Osteocyte (in vitro differentiated cells): ENCODE measurements at regions not wholly inside any gene's neighbourhood (a gene's known extent, or its start where the extent isn't known, plus 50 kb on each side); places are given as distances from the start of the nearest gene placed in this dataset.

Source experiments
- DNase-seq: peaks from one replicate; pipeline ENCODE4 v3.0.0; 2021; ENCODE audit warnings: mixed read lengths; ENCODE audit not compliant: unreplicated experiment; ENCODE audit errors: extremely low spot score
- H3K27ac Mint-ChIP-seq: one replicate; pipeline ENCODE4 v1.8.0; 2021; ENCODE audit warnings: mild to moderate bottlenecking, mixed read lengths; ENCODE audit not compliant: unreplicated experiment
- H3K27me3 Mint-ChIP-seq: one replicate; pipeline ENCODE4 v1.8.0; 2021; ENCODE audit warnings: mixed read lengths; ENCODE audit not compliant: unreplicated experiment
- H3K36me3 Mint-ChIP-seq: one replicate; pipeline ENCODE4 v1.8.0; 2021; ENCODE audit warnings: mixed read lengths; ENCODE audit not compliant: unreplicated experiment
- H3K4me1 Mint-ChIP-seq: one replicate; pipeline ENCODE4 v1.8.0; 2021; ENCODE audit warnings: mixed read lengths; ENCODE audit not compliant: unreplicated experiment
- H3K4me3 Mint-ChIP-seq: one replicate; pipeline ENCODE4 v1.8.0; 2021; ENCODE audit warnings: mild to moderate bottlenecking, moderate library complexity, mixed read lengths; ENCODE audit not compliant: unreplicated experiment
- H3K9me3 Mint-ChIP-seq: one replicate; pipeline ENCODE4 v1.8.0; 2021; ENCODE audit warnings: mixed read lengths; ENCODE audit not compliant: unreplicated experiment
- TF ChIP-seq, protein P1 (sequence below): fragments of 200-600 bp; sonication (generic); IDR thresholded peaks from 2 replicates; pipeline ENCODE4 v1.5.0; 2021; ENCODE audit warnings: antibody characterized with exemption, mild to moderate bottlenecking, moderate library complexity

DNA sequence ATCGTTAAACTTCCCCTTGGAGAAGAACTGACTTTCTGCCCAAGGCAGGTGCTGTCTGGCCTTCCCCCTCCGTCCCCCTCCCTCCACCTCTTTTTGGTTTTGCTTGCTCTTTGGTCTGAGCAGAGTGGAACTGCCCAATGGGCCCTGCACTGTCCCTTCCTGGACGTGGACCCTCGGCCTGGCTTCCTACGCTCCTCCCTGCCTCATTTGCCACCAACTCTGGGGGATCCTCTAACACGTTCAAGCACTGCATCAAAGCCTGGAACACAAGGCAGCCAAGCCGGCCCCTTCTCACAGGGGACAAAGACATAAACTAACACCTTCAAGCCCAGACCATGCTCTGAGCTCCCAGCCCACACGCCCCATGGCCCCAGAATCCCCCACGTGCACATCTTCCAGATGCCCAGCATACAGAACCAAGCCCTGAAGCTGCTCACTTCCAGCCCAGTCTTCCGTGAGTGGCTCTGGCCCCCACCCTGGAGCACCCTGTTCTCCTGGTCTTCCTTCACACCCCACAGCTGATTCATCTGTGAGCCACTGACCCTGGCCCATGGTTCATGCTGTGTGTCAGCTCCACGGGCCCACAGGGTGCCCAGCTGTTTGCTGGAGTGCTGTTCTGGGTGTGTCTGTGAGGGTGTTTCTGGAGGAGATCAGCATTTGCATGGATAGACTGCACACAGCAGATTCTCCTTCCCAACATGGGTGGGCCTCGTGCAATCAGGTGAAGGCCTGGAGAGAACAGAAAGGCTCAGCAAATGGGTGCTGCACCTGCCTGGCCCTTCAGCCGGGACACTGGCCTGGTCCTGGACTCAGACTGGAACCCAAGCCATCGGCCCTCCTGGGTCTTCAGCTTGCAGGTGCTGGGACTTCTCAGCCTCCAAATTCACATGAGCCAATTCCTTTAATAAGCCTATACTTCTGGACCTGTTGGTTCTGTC lies 247.1 kb upstream of the SALL3 start:
- no peak overlapping the region for H3K27ac Mint-ChIP-seq
- H3K4me3 Mint-ChIP-seq, result no peak overlapping the region
- DNase-seq, result peak; percentile 75
- TF ChIP-seq, protein P1, sequence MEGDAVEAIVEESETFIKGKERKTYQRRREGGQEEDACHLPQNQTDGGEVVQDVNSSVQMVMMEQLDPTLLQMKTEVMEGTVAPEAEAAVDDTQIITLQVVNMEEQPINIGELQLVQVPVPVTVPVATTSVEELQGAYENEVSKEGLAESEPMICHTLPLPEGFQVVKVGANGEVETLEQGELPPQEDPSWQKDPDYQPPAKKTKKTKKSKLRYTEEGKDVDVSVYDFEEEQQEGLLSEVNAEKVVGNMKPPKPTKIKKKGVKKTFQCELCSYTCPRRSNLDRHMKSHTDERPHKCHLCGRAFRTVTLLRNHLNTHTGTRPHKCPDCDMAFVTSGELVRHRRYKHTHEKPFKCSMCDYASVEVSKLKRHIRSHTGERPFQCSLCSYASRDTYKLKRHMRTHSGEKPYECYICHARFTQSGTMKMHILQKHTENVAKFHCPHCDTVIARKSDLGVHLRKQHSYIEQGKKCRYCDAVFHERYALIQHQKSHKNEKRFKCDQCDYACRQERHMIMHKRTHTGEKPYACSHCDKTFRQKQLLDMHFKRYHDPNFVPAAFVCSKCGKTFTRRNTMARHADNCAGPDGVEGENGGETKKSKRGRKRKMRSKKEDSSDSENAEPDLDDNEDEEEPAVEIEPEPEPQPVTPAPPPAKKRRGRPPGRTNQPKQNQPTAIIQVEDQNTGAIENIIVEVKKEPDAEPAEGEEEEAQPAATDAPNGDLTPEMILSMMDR, result no peak
- H3K9me3 Mint-ChIP-seq, result peaks cover 7% of the 10 kb centered on the region
- no peaks in the 10 kb centered on the region for H3K36me3 Mint-ChIP-seq
- no peaks in the 10 kb centered on the region for H3K4me1 Mint-ChIP-seq
- H3K27me3 Mint-ChIP-seq, result no peaks in the 10 kb centered on the region

DNA sequence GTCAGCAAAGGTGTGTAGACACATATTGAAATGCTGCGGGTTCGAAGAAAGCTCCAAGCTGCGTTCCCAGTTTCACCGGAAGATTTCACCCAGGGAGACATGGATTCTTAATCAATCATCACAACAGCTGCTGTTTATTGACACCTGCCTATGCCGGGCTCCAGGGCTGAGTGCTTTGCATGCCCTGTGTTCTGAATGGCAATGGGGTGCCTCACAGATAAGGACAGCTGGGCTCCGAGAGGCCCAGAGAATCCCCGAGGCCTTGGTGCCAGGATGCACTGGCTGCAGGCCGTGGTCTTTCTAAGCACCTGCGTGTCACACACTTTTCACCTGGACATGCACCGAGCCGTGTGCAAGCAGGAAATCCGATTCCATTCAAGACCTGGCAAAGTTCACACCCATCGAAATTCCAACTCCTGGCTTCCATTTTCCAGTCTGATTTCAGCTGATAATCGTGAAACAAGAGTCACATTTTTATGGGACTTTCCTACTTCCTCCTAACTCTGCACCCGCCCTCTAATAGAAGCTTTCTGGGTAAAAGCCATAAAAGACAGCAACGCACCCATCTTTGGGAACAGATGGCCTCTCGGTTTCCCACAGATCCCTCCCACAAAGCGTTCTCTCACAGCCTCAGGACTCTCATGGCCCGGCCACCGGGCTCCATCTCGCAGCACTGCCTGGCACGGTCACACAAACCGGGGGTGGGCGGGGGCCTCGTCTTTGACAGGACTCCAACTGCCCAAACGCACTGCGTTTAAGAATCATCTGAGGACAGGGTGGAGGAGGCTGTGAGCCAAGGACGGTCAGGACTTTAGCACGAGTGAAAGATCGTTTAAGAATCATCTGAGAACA lies 245.6 kb upstream of the SALL3 start:
- no peaks in the 10 kb centered on the region for H3K4me1 Mint-ChIP-seq
- DNase-seq, result peak; percentile 67
- H3K27ac Mint-ChIP-seq, result no peak overlapping the region
- no peak overlapping the region for H3K4me3 Mint-ChIP-seq
- TF ChIP-seq, protein P1, result no peak
- no peaks in the 10 kb centered on the region for H3K27me3 Mint-ChIP-seq
- peaks cover 7% of the 10 kb centered on the region for H3K9me3 Mint-ChIP-seq
- H3K36me3 Mint-ChIP-seq, result no peaks in the 10 kb centered on the region

DNA sequence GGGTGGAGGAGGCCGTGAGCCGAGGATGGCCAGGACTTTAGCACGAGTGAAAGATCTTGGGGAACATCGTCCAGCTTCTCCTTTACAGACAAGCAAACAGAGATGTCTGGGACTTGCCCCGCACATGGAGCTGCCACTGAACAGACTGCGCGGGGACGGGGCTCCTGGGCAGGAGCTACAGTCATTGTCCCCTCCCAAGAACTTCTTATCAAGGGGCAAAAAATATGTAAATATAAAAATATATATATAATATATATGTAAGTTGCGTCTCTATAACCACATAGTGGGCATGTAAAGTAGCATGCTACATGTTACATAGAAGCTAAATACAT lies 245.0 kb upstream of the SALL3 start:
- H3K4me3 Mint-ChIP-seq, result no peak overlapping the region
- TF ChIP-seq, protein P1, result no peak
- peaks cover 7% of the 10 kb centered on the region for H3K9me3 Mint-ChIP-seq
- no peaks in the 10 kb centered on the region for H3K4me1 Mint-ChIP-seq
- no peaks in the 10 kb centered on the region for H3K27me3 Mint-ChIP-seq
- no peak for DNase-seq
- no peaks in the 10 kb centered on the region for H3K36me3 Mint-ChIP-seq
- no peak overlapping the region for H3K27ac Mint-ChIP-seq

DNA sequence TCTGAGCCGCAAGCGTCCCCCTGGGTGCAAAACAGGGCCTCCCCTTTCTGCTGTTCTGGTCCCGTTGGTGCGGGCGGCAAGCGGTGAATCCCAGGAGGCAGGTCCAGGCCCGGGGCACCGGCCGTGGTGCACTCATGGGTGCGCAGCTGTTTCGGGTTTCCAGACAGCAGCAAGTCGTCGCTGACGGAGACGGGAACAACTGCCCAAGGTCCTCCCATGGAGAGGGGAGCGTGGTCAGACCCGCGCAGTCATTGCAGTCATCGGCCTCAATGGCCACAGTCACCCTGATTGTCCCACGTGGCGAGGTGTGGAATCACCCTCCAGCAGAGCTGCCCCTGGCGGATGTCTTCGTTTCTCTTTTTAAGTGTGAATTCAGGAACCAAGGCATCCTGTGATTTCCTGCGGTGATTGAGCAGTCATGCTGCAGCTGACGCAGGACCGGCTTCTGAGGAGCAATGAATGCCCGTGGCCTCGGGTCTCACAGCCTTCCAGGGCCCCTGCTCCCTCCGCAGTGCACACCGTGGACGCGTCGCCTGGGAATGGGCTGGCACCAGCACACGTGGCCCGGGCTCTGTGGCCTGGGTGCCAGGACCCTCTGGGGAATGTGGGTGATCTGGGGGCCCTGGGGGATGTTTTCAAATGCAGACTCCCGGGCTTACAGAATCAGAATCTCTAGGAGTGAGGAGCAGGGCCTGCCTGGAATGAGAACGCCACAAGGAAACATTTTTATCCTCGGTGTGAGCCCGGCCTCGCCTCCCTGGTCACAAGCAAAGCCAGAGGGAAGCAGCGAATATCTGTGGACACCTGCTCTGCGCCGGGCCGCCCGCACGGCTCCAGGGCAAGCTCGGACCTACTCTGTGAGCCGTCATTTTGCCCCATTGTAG lies 244.2 kb upstream of the SALL3 start:
- TF ChIP-seq, protein P1, result no peak
- Mint-ChIP-seq H3K27ac (no peak overlapping the region), H3K4me3 (no peak overlapping the region), H3K27me3 (no peaks in the 10 kb centered on the region), H3K4me1 (no peaks in the 10 kb centered on the region), H3K9me3 (peaks cover 7% of the 10 kb centered on the region), H3K36me3 (no peaks in the 10 kb centered on the region)
- DNase-seq, result peak; percentile 85
